Adrenal gland (tissue), 9 donors: ENCODE measurements at regions not wholly inside any gene's neighbourhood (a gene's known extent, or its start where the extent isn't known, plus 50 kb on each side); places are given as distances from the start of the nearest gene placed in this dataset.
A peak's percentile ranks its signal among the peaks of the same experiment; 100 is the strongest.

Experiments
- DNase-seq, 7 donors: peaks; one replicate each; pipeline ENCODE4 v3.0.0-alpha.2; 2019 to 2020
- H3K27ac ChIP-seq, 5 donors: fragments of 200-600 bp; sonication (generic) in 4 of 5; 1 replicate in 3 of 5; 2 replicates in 2 of 5; pipeline versions ENCODE4 v1.5.1 to v1.8.0; 2016 to 2020; ENCODE audit warnings: mild to moderate bottlenecking in 1 of 5
- H3K27me3 ChIP-seq: fragments of 200-600 bp; 2 replicates; pipeline ENCODE4 v1.8.0; 2021
- H3K36me3 ChIP-seq, 2 donors: fragments of 200-600 bp; replicated peaks in 1 of 2; 1 replicate in 1 of 2; 2 replicates in 1 of 2; pipeline versions ENCODE4 v1.5.1 to v1.8.0; 2018 to 2022
- H3K4me1 ChIP-seq, 2 donors: fragments of 200-600 bp; replicated peaks in 1 of 2; 1 replicate in 1 of 2; 2 replicates in 1 of 2; pipeline versions ENCODE4 v1.5.1 to v1.8.0; 2018 to 2021
- H3K4me3 ChIP-seq, 4 donors: fragments of 200-600 bp; sonication (generic) in 3 of 4; one replicate each; pipeline ENCODE4 v1.5.1; 2016 to 2018
- H3K9me3 ChIP-seq, 3 donors: fragments of 200-600 bp; sonication (generic) in 1 of 3; replicated peaks in 1 of 3; 1 replicate in 2 of 3; 2 replicates in 1 of 3; pipeline versions ENCODE4 v1.5.1 to v1.8.0; 2016 to 2021
- POLR2A ChIP-seq, 2 donors: fragments of 450-650 bp; IDR thresholded peaks; one replicate each; pipeline ENCODE4 v1.6.1; 2017; ENCODE audit warnings: antibody characterized with exemption in 2 of 2, mild to moderate bottlenecking in 2 of 2, moderate library complexity in 1 of 2
- WGBS, 4 donors: extraction: QIAGEN DNeasy Blood & Tissue Kit in 2 of 4; methylation state at CpG; one replicate each; pipeline versions ENCODE4 v1.1.5 to v1.1.7; 2013 to 2017; 5-methylcytosine and 5-hydroxymethylcytosine counted together
- intact Hi-C, 2 donors: fragments of 100-400 bp; cut with DNase I; formaldehyde crosslinking; loops; one replicate each; pipeline versions ENCODE4 v1.14.1 to v1.15.0; 2022 to 2023
- TF ChIP-seq, protein P1 (sequence below), 6 experiments: fragments of 450-650 bp in 4 of 6; fragments of 200-600 bp in 2 of 6; sonication (generic) in 1 of 6; IDR thresholded peaks; 1 replicate in 5 of 6; 2 replicates in 1 of 6; pipeline versions ENCODE4 v1.5.1 to v1.8.0; 2016 to 2021; ENCODE audit warnings: antibody characterized with exemption in 6 of 6, mild to moderate bottlenecking in 2 of 6, moderate library complexity in 1 of 6
- donor health status: healthy with polysubstance abuse.
- donor health status: Bipolar disorder and iron deficiency.
- donor health status: DM: yes; HTN: yes; CAD: no.
- donor health status: DM: no; HTN: no; CAD: no.
- donor health status: DM: no; HTN: no; CAD: no.

DNA sequence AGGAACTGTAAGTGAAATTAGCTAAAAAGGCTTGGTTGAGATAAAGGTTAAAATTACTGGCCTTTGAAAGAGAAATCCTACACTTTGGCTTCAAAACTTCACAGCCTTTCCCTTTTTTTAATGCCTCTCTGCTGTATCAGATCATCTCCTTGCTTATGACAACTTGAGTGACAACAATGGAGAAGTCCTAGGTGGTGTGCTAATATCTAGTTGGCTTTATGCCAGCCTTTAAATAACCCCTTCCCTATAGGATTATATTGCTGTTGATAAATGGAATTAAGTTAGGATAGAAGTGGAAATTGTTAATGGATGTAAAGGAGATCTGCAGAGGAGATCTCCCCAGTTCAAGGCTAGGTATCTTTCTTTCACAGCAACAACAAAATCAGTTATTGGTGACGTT is 130.2 kb upstream of the ATP1B1 start:
- 78 to 88% (median 81%) methylated on average over 1 of the region's 1 CpG for WGBS, 4 donors
- intact Hi-C loops: no loop called here
- H3K36me3 ChIP-seq: no peaks in the 10 kb centered on the region
- H3K4me3 ChIP-seq: no peak overlapping the region
- no peak for DNase-seq
- TF ChIP-seq, protein P1, sequence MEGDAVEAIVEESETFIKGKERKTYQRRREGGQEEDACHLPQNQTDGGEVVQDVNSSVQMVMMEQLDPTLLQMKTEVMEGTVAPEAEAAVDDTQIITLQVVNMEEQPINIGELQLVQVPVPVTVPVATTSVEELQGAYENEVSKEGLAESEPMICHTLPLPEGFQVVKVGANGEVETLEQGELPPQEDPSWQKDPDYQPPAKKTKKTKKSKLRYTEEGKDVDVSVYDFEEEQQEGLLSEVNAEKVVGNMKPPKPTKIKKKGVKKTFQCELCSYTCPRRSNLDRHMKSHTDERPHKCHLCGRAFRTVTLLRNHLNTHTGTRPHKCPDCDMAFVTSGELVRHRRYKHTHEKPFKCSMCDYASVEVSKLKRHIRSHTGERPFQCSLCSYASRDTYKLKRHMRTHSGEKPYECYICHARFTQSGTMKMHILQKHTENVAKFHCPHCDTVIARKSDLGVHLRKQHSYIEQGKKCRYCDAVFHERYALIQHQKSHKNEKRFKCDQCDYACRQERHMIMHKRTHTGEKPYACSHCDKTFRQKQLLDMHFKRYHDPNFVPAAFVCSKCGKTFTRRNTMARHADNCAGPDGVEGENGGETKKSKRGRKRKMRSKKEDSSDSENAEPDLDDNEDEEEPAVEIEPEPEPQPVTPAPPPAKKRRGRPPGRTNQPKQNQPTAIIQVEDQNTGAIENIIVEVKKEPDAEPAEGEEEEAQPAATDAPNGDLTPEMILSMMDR (IDR thresholded peaks at IDR 0.05): no peak
- no peak for TF ChIP-seq POLR2A (IDR thresholded peaks at IDR 0.05)
- no peaks in the 10 kb centered on the region for H3K9me3 ChIP-seq
- H3K27ac ChIP-seq: no peak overlapping the region
- peaks cover 0 to 5% of the 10 kb centered on the region in 2 donors for H3K4me1 ChIP-seq
- no peaks in the 10 kb centered on the region for H3K27me3 ChIP-seq

DNA sequence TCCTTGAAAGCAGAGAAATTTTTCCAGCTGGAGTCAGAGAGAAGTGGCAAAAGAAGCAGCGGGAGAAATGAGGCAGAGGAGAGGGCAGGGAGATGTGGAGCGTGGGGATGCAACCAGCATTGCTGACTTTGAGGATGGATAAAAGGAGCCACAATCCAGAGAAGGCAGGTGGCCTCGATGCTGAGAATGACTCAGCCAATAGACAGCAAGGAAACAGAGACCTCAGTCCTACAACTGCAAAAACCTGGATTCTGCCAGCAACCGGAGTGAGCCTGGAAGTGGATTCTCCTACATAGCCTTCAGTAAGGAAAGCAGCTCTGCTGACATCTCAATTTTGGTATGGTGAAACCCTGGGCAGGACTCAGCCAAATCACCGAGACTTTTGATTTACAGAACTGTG is 128.9 kb upstream of the ATP1B1 start:
- Histone ChIP-seq H3K27ac (no peak overlapping the region), H3K4me3 (no peak overlapping the region), H3K4me1 (no peaks in the 10 kb centered on the region), H3K27me3 (no peaks in the 10 kb centered on the region), H3K36me3 (no peaks in the 10 kb centered on the region), H3K9me3 (no peaks in the 10 kb centered on the region)
- 70 to 84% (median 73%) methylated on average over 5 of the region's 5 CpGs for WGBS, 4 donors
- TF ChIP-seq, protein P1 (IDR thresholded peaks at IDR 0.05): no peak
- TF ChIP-seq POLR2A (IDR thresholded peaks at IDR 0.05): no peak
- intact Hi-C loops: no loop called here
- no peak for DNase-seq

DNA sequence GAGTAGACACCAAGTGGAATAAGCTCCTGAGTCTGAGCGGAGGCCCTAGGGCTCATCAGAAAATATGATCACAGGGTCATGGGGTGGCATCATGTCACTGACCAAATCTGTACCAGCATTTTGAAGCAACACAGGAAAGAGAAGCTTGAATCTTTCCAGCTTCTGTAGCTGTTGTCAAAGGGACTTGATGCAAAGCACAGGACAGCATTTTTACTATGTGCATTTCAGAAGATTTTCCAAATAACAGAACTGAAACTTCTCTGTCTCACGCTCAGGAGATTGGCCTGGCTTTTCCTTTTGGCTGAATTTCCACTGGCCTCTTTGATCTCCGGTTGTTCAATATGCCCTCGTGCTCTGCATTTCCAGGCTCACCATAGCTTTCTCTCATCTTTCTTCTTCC is 127.2 kb upstream of the ATP1B1 start:
- H3K27me3 ChIP-seq: no peaks in the 10 kb centered on the region
- WGBS, 4 donors: 48 to 62% (median 51%) methylated on average over 4 of the region's 4 CpGs
- no peak overlapping the region for H3K4me3 ChIP-seq
- peak overlapping the region in 1 of 5 donors; percentile 18 for H3K27ac ChIP-seq
- no peaks in the 10 kb centered on the region for H3K36me3 ChIP-seq
- intact Hi-C loops: no loop called here
- no peaks in the 10 kb centered on the region for H3K4me1 ChIP-seq
- H3K9me3 ChIP-seq: no peaks in the 10 kb centered on the region
- TF ChIP-seq, protein P1 (IDR thresholded peaks at IDR 0.05): no peak
- TF ChIP-seq POLR2A (IDR thresholded peaks at IDR 0.05): no peak
- peak in 1 of 7 donors; percentile 13 for DNase-seq

DNA sequence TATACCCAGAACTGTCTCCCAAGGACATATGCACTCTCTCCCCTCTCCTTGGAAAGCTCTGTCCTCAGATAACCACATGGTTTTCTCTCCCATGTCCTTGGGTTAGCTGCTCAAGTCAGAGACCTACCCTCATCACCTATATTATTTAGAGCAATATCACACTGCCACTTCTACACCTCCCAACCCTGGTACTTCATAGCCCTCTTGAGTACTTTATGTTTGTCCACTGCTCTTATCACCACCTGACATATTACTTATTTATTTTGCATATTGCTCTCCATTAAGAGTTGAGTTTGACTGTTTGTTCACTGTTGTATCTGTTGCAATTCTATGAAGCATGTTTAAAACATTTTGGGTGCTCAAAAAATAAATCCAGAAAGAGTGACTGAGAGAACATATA is 126.3 kb upstream of the ATP1B1 start:
- H3K27ac ChIP-seq: no peak overlapping the region
- no peaks in the 10 kb centered on the region for H3K36me3 ChIP-seq
- no peaks in the 10 kb centered on the region for H3K27me3 ChIP-seq
- DNase-seq: no peak
- intact Hi-C loops: no loop called here
- H3K4me1 ChIP-seq: no peaks in the 10 kb centered on the region
- H3K9me3 ChIP-seq: no peaks in the 10 kb centered on the region
- TF ChIP-seq, protein P1 (IDR thresholded peaks at IDR 0.05): no peak
- TF ChIP-seq POLR2A (IDR thresholded peaks at IDR 0.05): no peak
- no peak overlapping the region for H3K4me3 ChIP-seq
